ENCODE measurements at regions not wholly inside any gene's neighbourhood (a gene's known extent, or its start where the extent isn't known, plus 50 kb on each side); places are given as distances from the start of the nearest gene placed in this dataset.

DNA sequence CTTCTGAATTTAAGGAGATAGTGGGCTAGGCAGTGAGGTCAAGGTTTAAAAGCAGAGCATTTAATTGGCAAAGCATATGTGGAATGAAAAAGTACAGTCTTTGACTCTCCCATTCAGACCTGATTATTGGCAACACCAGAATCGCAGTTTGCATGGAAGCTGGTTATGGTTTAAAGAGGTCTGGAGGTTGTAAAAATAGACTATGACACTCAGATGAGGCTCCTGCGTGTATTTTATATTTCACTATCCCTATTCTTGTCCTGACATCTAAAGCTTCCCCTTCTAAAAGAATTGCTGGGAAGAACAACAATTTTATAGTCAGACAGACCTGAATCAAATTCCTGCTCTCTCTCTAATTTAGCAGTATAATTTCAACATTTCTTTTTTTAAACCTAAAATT lies 302.9 kb downstream of the PCDH7 start:
- TF ChIP-seq POLR2A (IDR thresholded peaks at IDR 0.05; ENCODE audit: low read length), result no peak
- TF ChIP-seq GATA1 (IDR thresholded peaks at IDR 0.05; ENCODE audit: low read depth, low read length), result no peak
